ENCODE measurements at regions not wholly inside any gene's neighbourhood (a gene's known extent, or its start where the extent isn't known, plus 50 kb on each side); places are given as distances from the start of the nearest gene placed in this dataset.
"Not testable (repeated sequence)": the region's sequence is repeated elsewhere in the genome, so short reads cannot be mapped to it uniquely, and the experiment has no call there.

GRCh38 chr15:53189860-53190259 lies 399.7 kb upstream of the ONECUT1 start:
- no peaks in the 10 kb centered on the region for H3K9me3 ChIP-seq
- no peak overlapping the region for H3K27ac ChIP-seq
- intact Hi-C loops (cut with DNase I): no loop called here
- WGBS: 73% methylated on average over 4 of the region's 4 CpGs
- H3K36me3 ChIP-seq: no peaks in the 10 kb centered on the region
- H3K4me3 ChIP-seq: no peak overlapping the region
- TF ChIP-seq POLR2AphosphoS5 (IDR thresholded peaks at IDR 0.05) (no peak), POLR2A (IDR thresholded peaks at IDR 0.05) (no peak), CTCF (IDR thresholded peaks at IDR 0.05) (no peak)
- no peak for DNase-seq (ENCODE audit: low spot score)
- H3K4me1 ChIP-seq (replicated peaks): no peaks in the 10 kb centered on the region
- no peaks in the 10 kb centered on the region for H3K27me3 ChIP-seq (replicated peaks; ENCODE audit: insufficient read depth)

- H3K27me3 ChIP-seq (replicated peaks; ENCODE audit: insufficient read depth); H3K4me1 ChIP-seq (replicated peaks); H3K36me3 ChIP-seq; DNase-seq (ENCODE audit: low spot score); H3K9me3 ChIP-seq; intact Hi-C loops (cut with DNase I); H3K27ac ChIP-seq; H3K4me3 ChIP-seq: not testable (repeated sequence)
- WGBS: 82% methylated on average over 9 of the region's 9 CpGs
These were observed 393.3 kb upstream of the ONECUT1 start for GRCh38 chr15:53183449-53183848.

GRCh38 chr15:53171571-53171970 lies 381.4 kb upstream of the ONECUT1 start:
- H3K4me3 ChIP-seq: no peak overlapping the region
- no peak overlapping the region for H3K27ac ChIP-seq
- H3K27me3 ChIP-seq (replicated peaks; ENCODE audit: insufficient read depth): no peaks in the 10 kb centered on the region
- intact Hi-C loops (cut with DNase I): no loop called here
- no peaks in the 10 kb centered on the region for H3K9me3 ChIP-seq
- WGBS: 72% methylated on average over 1 of the region's 1 CpG
- no peak for TF ChIP-seq CTCF (IDR thresholded peaks at IDR 0.05)
- no peak for TF ChIP-seq POLR2A (IDR thresholded peaks at IDR 0.05)
- TF ChIP-seq POLR2AphosphoS5 (IDR thresholded peaks at IDR 0.05): no peak
- no peaks in the 10 kb centered on the region for H3K4me1 ChIP-seq (replicated peaks)
- no peak for DNase-seq (ENCODE audit: low spot score)
- H3K36me3 ChIP-seq: no peaks in the 10 kb centered on the region

GRCh38 chr15:53166684-53167201 lies 376.6 kb upstream of the ONECUT1 start:
- H3K36me3 ChIP-seq: no peaks in the 10 kb centered on the region
- TF ChIP-seq POLR2A (IDR thresholded peaks at IDR 0.05): no peak
- TF ChIP-seq POLR2AphosphoS5 (IDR thresholded peaks at IDR 0.05): no peak
- TF ChIP-seq CTCF (IDR thresholded peaks at IDR 0.05): no peak
- DNase-seq (ENCODE audit: low spot score): no peak
- WGBS: 76% methylated on average over 2 of the region's 2 CpGs
- H3K27ac ChIP-seq: no peak overlapping the region
- intact Hi-C loops (cut with DNase I): no loop called here
- H3K27me3 ChIP-seq (replicated peaks; ENCODE audit: insufficient read depth): no peaks in the 10 kb centered on the region
- H3K4me3 ChIP-seq: no peak overlapping the region
- H3K9me3 ChIP-seq: no peaks in the 10 kb centered on the region
- H3K4me1 ChIP-seq (replicated peaks): no peaks in the 10 kb centered on the region

- WGBS: 68% methylated on average over 7 of the region's 7 CpGs
These were observed 376.0 kb upstream of the ONECUT1 start for GRCh38 chr15:53165988-53166683.

More at GRCh38 chr15:53165988-53166683, 376.0 kb upstream of the ONECUT1 start:
- H3K27ac ChIP-seq: no peak overlapping the region
- intact Hi-C loops (cut with DNase I): no loop called here
- H3K27me3 ChIP-seq (replicated peaks; ENCODE audit: insufficient read depth): no peaks in the 10 kb centered on the region
- TF ChIP-seq CTCF (IDR thresholded peaks at IDR 0.05) (no peak), POLR2A (IDR thresholded peaks at IDR 0.05) (no peak), POLR2AphosphoS5 (IDR thresholded peaks at IDR 0.05) (no peak)
- no peaks in the 10 kb centered on the region for H3K4me1 ChIP-seq (replicated peaks)
- no peaks in the 10 kb centered on the region for H3K36me3 ChIP-seq
- no peak overlapping the region for H3K4me3 ChIP-seq
- no peaks in the 10 kb centered on the region for H3K9me3 ChIP-seq
- DNase-seq (ENCODE audit: low spot score): no peak
